Naive thymus-derived CD4-positive, alpha-beta T cell (primary cell): ENCODE measurements at regions not wholly inside any gene's neighbourhood (a gene's known extent, or its start where the extent isn't known, plus 50 kb on each side); places are given as distances from the start of the nearest gene placed in this dataset.
A peak's percentile ranks its signal among the peaks of the same experiment; 100 is the strongest.
"Not testable (repeated sequence)": the region's sequence is repeated elsewhere in the genome, so short reads cannot be mapped to it uniquely, and the experiment has no call there.

Source experiments
- ATAC-seq: fragments of 150-1000 bp; cut with Tn5 transposase; 2 replicates; pipeline ENCODE4 v1.10.0; 2021; ENCODE audit warnings: mild to moderate bottlenecking, moderate library complexity
- CTCF ChIA-PET: fragments of 350-600 bp; sonication (Branson Sonifier 250); formaldehyde crosslinking; loops from one replicate; lab custom pipeline; 2021; ENCODE audit warnings: antibody characterized with exemption; lab: Charles Lee
- POLR2A ChIA-PET: fragments of 350-600 bp; sonication (Branson Sonifier 250); formaldehyde crosslinking; loops from one replicate; lab custom pipeline; 2021; ENCODE audit warnings: antibody characterized with exemption, inconsistent platforms; lab: Charles Lee
- DNase-seq, 9 donors: peaks; one replicate each; pipeline versions ENCODE4 v3.0.0 to v3.0.0-alpha.2; 2020 to 2022; ENCODE audit warnings: mixed read lengths in 1 of 9
- H3K27ac ChIP-seq: one replicate; pipeline ENCODE4 v1.7.0; 2013; ENCODE audit warnings: mild to moderate bottlenecking, low read depth, low read length, moderate library complexity
- H3K27me3 ChIP-seq, 2 donors: one replicate each; pipeline ENCODE4 v1.7.0; 2013; ENCODE audit warnings: low read length in 2 of 2, mild to moderate bottlenecking in 2 of 2, moderate library complexity in 2 of 2; ENCODE audit not compliant: control insufficient read depth in 2 of 2, insufficient read depth in 2 of 2
- H3K36me3 ChIP-seq, 3 experiments: 1 replicate in 2 of 3; 2 replicates in 1 of 3; pipeline ENCODE4 v1.7.0; 2013; ENCODE audit warnings: low read length in 3 of 3, mild to moderate bottlenecking in 3 of 3, moderate library complexity in 1 of 3; ENCODE audit not compliant: insufficient read depth in 3 of 3, control insufficient read depth in 2 of 3
- H3K4me1 ChIP-seq, 2 donors: one replicate each; pipeline ENCODE4 v1.7.0; 2013; ENCODE audit warnings: low read length in 2 of 2, mild to moderate bottlenecking in 2 of 2, moderate library complexity in 1 of 2; ENCODE audit not compliant: control insufficient read depth in 2 of 2, insufficient read depth in 2 of 2
- H3K4me3 ChIP-seq: 2 replicates; pipeline ENCODE4 v1.7.0; 2013; ENCODE audit warnings: mild to moderate bottlenecking, low read length
- H3K9me3 ChIP-seq, 3 experiments: 1 replicate in 2 of 3; 2 replicates in 1 of 3; pipeline ENCODE4 v1.7.0; 2013; ENCODE audit warnings: low read length in 3 of 3; ENCODE audit not compliant: control insufficient read depth in 2 of 3
- H3K27ac Mint-ChIP-seq, 9 donors: one replicate each; pipeline ENCODE4 v1.8.0; 2020 to 2022; ENCODE audit warnings: mixed read lengths in 9 of 9, mild to moderate bottlenecking in 8 of 9, moderate library complexity in 5 of 9, inconsistent platforms in 2 of 9
- H3K27me3 Mint-ChIP-seq, 5 donors: one replicate each; pipeline ENCODE4 v1.8.0; 2021 to 2022; ENCODE audit warnings: mixed read lengths in 5 of 5, mild to moderate bottlenecking in 1 of 5
- H3K36me3 Mint-ChIP-seq, 5 donors: one replicate each; pipeline ENCODE4 v1.8.0; 2020 to 2022; ENCODE audit warnings: mixed read lengths in 5 of 5, mild to moderate bottlenecking in 3 of 5, inconsistent platforms in 1 of 5
- H3K4me1 Mint-ChIP-seq, 7 donors: one replicate each; pipeline ENCODE4 v1.8.0; 2020 to 2022; ENCODE audit warnings: mixed read lengths in 7 of 7, mild to moderate bottlenecking in 3 of 7, inconsistent platforms in 1 of 7
- H3K4me3 Mint-ChIP-seq, 10 donors: one replicate each; pipeline ENCODE4 v1.8.0; 2020 to 2022; ENCODE audit warnings: mild to moderate bottlenecking in 10 of 10, mixed read lengths in 10 of 10, moderate library complexity in 6 of 10, inconsistent platforms in 2 of 10
- H3K9me3 Mint-ChIP-seq, 11 donors: one replicate each; pipeline ENCODE4 v1.8.0; 2020 to 2022; ENCODE audit warnings: mixed read lengths in 11 of 11, mild to moderate bottlenecking in 4 of 11, inconsistent platforms in 1 of 11, moderate library complexity in 1 of 11
- intact Hi-C, 2 donors: fragments of 100-400 bp; cut with micrococcal nuclease; formaldehyde crosslinking; loops; one replicate each; pipeline ENCODE4 v1.15.1; 2023

GRCh38 chr14:39603942-39604341, 171.7 kb upstream of the FBXO33 start:
- intact Hi-C loops = no loop called here
- H3K27ac Mint-ChIP-seq = peak overlapping the region in 6 of 9 donors; percentile 36 to 80 (median 56)
- peaks cover 19 to 68% (median 32%) of the 10 kb centered on the region in 11 donors for H3K9me3 Mint-ChIP-seq

GRCh38 chr14:39593377-39593776, 161.1 kb upstream of the FBXO33 start:
- Mint-ChIP-seq H3K4me1 (peaks cover 0 to 12% (median 4%) of the 10 kb centered on the region in 7 donors), H3K27me3 (no peaks in the 10 kb centered on the region), H3K9me3 (peaks cover 0 to 61% (median 28%) of the 10 kb centered on the region in 11 donors), H3K4me3 (no peak overlapping the region), H3K36me3 (peaks cover 2 to 11% (median 4%) of the 10 kb centered on the region in 5 donors), H3K27ac (no peak overlapping the region)
- DNase-seq = no peak
- CTCF ChIA-PET = interaction anchor here (0.7 kb wide), 1 partner anchor 258 kb away, joined by 3 read pairs; no protein-coding TSS in a partner anchor
- intact Hi-C loops = no loop called here
- Histone ChIP-seq H3K27ac (no peak overlapping the region), H3K4me3 (no peak overlapping the region), H3K27me3 (no peaks in the 10 kb centered on the region), H3K9me3 (no peaks in the 10 kb centered on the region), H3K4me1 (no peaks in the 10 kb centered on the region), H3K36me3 (no peaks in the 10 kb centered on the region)
- ATAC-seq = no peak
- POLR2A ChIA-PET = no interaction called here

More at GRCh38 chr14:39603942-39604341, 171.7 kb upstream of the FBXO33 start:
- ChIA-PET CTCF (no interaction called here), POLR2A (no interaction called here)
- Mint-ChIP-seq H3K36me3 (peaks cover 0 to 20% (median 10%) of the 10 kb centered on the region in 5 donors), H3K27me3 (no peaks in the 10 kb centered on the region), H3K4me3 (peak overlapping the region in 7 of 10 donors; percentile 7 to 66 (median 55)), H3K4me1 (peaks cover 0 to 63% (median 58%) of the 10 kb centered on the region in 7 donors)
- Histone ChIP-seq H3K4me1 (peaks cover 4 to 15% of the 10 kb centered on the region in 2 donors), H3K36me3 (no peaks in the 10 kb centered on the region), H3K4me3 (no peak overlapping the region), H3K9me3 (no peaks in the 10 kb centered on the region), H3K27ac (no peak overlapping the region), H3K27me3 (no peaks in the 10 kb centered on the region)
- DNase-seq = peak in 2 of 9 donors; percentile 3 to 33
- ATAC-seq = peak; percentile 50

GRCh38 chr14:39592116-39592789, 160.0 kb upstream of the FBXO33 start:
- peak overlapping the region in 1 of 9 donors; percentile 37 for H3K27ac Mint-ChIP-seq
- H3K4me1 Mint-ChIP-seq = peaks cover 0 to 12% (median 4%) of the 10 kb centered on the region in 7 donors
- DNase-seq (no peak), ATAC-seq (no peak)
- peaks cover 2 to 11% (median 6%) of the 10 kb centered on the region in 5 donors for H3K36me3 Mint-ChIP-seq
- CTCF ChIA-PET = no interaction called here
- intact Hi-C loops = no loop called here
- H3K4me1 ChIP-seq = no peaks in the 10 kb centered on the region
- H3K36me3 ChIP-seq = no peaks in the 10 kb centered on the region
- no peak overlapping the region for H3K27ac ChIP-seq
- peaks cover 0 to 60% (median 27%) of the 10 kb centered on the region in 11 donors for H3K9me3 Mint-ChIP-seq
- no peak overlapping the region for H3K4me3 ChIP-seq
- H3K9me3 ChIP-seq = no peaks in the 10 kb centered on the region
- POLR2A ChIA-PET = no interaction called here
- no peaks in the 10 kb centered on the region for H3K27me3 Mint-ChIP-seq
- H3K27me3 ChIP-seq = no peaks in the 10 kb centered on the region
- no peak overlapping the region for H3K4me3 Mint-ChIP-seq

- DNase-seq, H3K36me3 ChIP-seq, intact Hi-C loops, H3K27ac Mint-ChIP-seq, H3K4me3 ChIP-seq, CTCF ChIA-PET, POLR2A ChIA-PET, H3K27me3 ChIP-seq, H3K9me3 ChIP-seq, H3K4me1 ChIP-seq, H3K27me3 Mint-ChIP-seq, H3K27ac ChIP-seq, ATAC-seq, H3K4me3 Mint-ChIP-seq: not testable (repeated sequence)
- Mint-ChIP-seq H3K4me1 (peaks cover 0 to 12% (median 4%) of the 10 kb centered on the region in 7 donors), H3K9me3 (peaks cover 0 to 58% (median 20%) of the 10 kb centered on the region in 11 donors), H3K36me3 (peaks cover 2 to 11% (median 6%) of the 10 kb centered on the region in 5 donors)
Observed at GRCh38 chr14:39589882-39590281, 157.6 kb upstream of the FBXO33 start.

- H3K9me3 ChIP-seq = no peaks in the 10 kb centered on the region
- no peaks in the 10 kb centered on the region for H3K4me1 ChIP-seq
- POLR2A ChIA-PET = no interaction called here
- no peak overlapping the region for H3K27ac ChIP-seq
- Mint-ChIP-seq H3K36me3 (peaks cover 0 to 3% (median 0%) of the 10 kb centered on the region in 5 donors), H3K27ac (no peak overlapping the region), H3K9me3 (peaks cover 0 to 17% (median 4%) of the 10 kb centered on the region in 11 donors), H3K4me3 (no peak overlapping the region), H3K4me1 (peaks cover 0 to 5% (median 0%) of the 10 kb centered on the region in 7 donors), H3K27me3 (no peaks in the 10 kb centered on the region)
- ATAC-seq (peak; percentile 36), DNase-seq (peak in 3 of 9 donors; percentile 0 to 23 (median 6))
- H3K27me3 ChIP-seq = no peaks in the 10 kb centered on the region
- H3K36me3 ChIP-seq = no peaks in the 10 kb centered on the region
- no peak overlapping the region for H3K4me3 ChIP-seq
- CTCF ChIA-PET = interaction anchor here (0.6 kb wide), 2 partner anchors 88 to 125 kb away, joined by 3 to 6 read pairs; no protein-coding TSS in a partner anchor
- intact Hi-C loops = loop anchor here in 1 of 2 donors (5.0 kb wide), 1 partner anchor 405 kb away; no protein-coding TSS in a partner anchor
Observed at GRCh38 chr14:39582028-39582654, 149.9 kb upstream of the FBXO33 start.

GRCh38 chr14:39581474-39581873, 149.2 kb upstream of the FBXO33 start:
- H3K36me3 ChIP-seq = no peaks in the 10 kb centered on the region
- intact Hi-C loops = loop anchor here in 1 of 2 donors (5.0 kb wide), 1 partner anchor 406 kb away; no protein-coding TSS in a partner anchor
- peaks cover 0 to 19% (median 7%) of the 10 kb centered on the region in 11 donors for H3K9me3 Mint-ChIP-seq
- POLR2A ChIA-PET = no interaction called here
- H3K4me3 Mint-ChIP-seq = no peak overlapping the region
- no peak overlapping the region for H3K27ac ChIP-seq
- H3K27ac Mint-ChIP-seq = no peak overlapping the region
- H3K27me3 Mint-ChIP-seq = no peaks in the 10 kb centered on the region
- peaks cover 0 to under 1% (median 0%) of the 10 kb centered on the region in 3 experiments for H3K9me3 ChIP-seq
- no peaks in the 10 kb centered on the region for H3K27me3 ChIP-seq
- H3K4me1 Mint-ChIP-seq = peaks cover 0 to 5% (median 0%) of the 10 kb centered on the region in 7 donors
- peak in 3 of 9 donors; percentile 2 to 8 (median 3) for DNase-seq
- no peak overlapping the region for H3K4me3 ChIP-seq
- H3K4me1 ChIP-seq = no peaks in the 10 kb centered on the region
- no peak for ATAC-seq
- peaks cover 0 to 3% (median 0%) of the 10 kb centered on the region in 5 donors for H3K36me3 Mint-ChIP-seq
- CTCF ChIA-PET = interaction anchor here (0.6 kb wide), 1 partner anchor 89 kb away, joined by 3 read pairs; no protein-coding TSS in a partner anchor
